Mucosa of stomach (tissue), 1 donor: ENCODE measurements at regions not wholly inside any gene's neighbourhood (a gene's known extent, or its start where the extent isn't known, plus 50 kb on each side); places are given as distances from the start of the nearest gene placed in this dataset.

ENCODE experiments used
- H3K27me3 ChIP-seq: one replicate; pipeline ENCODE4 v1.7.0; 2013; ENCODE audit warnings: mild to moderate bottlenecking, low read length; ENCODE audit not compliant: control insufficient read depth, insufficient read depth
- H3K36me3 ChIP-seq: one replicate; pipeline ENCODE4 v1.7.0; 2013; ENCODE audit warnings: low read length; ENCODE audit not compliant: control insufficient read depth, insufficient read depth
- H3K4me1 ChIP-seq: one replicate; pipeline ENCODE4 v1.7.0; 2013; ENCODE audit warnings: mild to moderate bottlenecking, low read length; ENCODE audit not compliant: control insufficient read depth, insufficient read depth
- H3K4me3 ChIP-seq: one replicate; pipeline ENCODE4 v1.7.0; 2013; ENCODE audit warnings: low read length
- H3K9ac ChIP-seq: one replicate; pipeline ENCODE4 v1.7.0; 2013; ENCODE audit warnings: mild to moderate bottlenecking, low read length, moderate library complexity
- H3K9me3 ChIP-seq: one replicate; pipeline ENCODE4 v1.7.0; 2013; ENCODE audit warnings: mild to moderate bottlenecking, low read length, moderate library complexity; ENCODE audit not compliant: control insufficient read depth
- donor health status: Pancreatic carcinoma.

DNA sequence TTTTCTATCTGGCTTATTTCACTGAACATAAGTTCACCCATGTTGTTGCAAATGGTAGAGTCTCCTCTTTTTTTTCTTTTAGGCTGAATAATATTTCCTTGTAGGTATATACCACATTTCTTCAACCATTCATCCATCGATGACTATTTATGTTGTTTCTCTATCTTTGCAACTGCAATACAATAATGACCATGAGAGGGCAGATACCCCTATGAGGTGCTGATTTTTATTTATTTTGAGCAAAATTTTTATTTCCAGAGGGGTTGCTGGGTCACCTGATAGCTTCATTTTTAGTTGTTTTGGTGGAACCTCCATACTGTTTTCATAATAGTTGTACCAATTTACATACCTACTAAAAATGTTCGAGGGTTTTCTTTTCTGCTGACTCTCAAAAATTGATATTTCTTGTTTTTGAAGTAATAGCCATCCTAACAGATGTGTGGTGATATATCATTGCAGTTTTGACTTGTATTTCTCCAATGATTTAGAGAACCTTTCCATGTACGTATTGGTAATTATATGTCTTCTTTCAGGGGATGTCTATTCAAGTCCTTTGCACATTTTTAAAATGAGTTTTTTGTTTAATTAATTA, 1697.0 kb downstream of the PCDH7 start:
- H3K4me3 ChIP-seq = no peak overlapping the region
- H3K9me3 ChIP-seq = no peaks in the 10 kb centered on the region
- H3K9ac ChIP-seq = no peak overlapping the region
- H3K4me1 ChIP-seq = no peaks in the 10 kb centered on the region
- H3K27me3 ChIP-seq = no peaks in the 10 kb centered on the region
- no peaks in the 10 kb centered on the region for H3K36me3 ChIP-seq

DNA sequence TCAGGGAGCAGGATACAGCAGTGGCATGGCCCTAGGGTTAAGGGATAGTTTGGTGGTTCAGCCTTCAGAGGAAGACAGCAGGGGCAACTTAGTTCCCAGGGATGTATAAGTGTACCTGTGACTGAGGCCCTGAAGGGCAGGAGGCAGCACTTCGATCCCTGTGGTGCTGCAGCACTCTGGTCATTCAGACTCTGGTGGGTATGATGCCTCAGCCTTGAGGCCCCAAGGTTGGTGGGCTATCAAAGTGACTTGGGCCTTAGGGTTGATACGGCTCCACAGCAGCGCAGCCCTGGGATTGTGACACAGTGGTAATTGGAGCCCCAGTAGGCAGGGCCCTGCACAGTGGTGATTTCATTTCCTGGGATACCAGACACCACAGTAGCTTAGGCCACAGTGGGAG, 1703.1 kb downstream of the PCDH7 start:
- Histone ChIP-seq H3K4me3 (no peak overlapping the region), H3K9ac (no peak overlapping the region), H3K27me3 (no peaks in the 10 kb centered on the region), H3K4me1 (no peaks in the 10 kb centered on the region), H3K36me3 (no peaks in the 10 kb centered on the region), H3K9me3 (no peaks in the 10 kb centered on the region)

DNA sequence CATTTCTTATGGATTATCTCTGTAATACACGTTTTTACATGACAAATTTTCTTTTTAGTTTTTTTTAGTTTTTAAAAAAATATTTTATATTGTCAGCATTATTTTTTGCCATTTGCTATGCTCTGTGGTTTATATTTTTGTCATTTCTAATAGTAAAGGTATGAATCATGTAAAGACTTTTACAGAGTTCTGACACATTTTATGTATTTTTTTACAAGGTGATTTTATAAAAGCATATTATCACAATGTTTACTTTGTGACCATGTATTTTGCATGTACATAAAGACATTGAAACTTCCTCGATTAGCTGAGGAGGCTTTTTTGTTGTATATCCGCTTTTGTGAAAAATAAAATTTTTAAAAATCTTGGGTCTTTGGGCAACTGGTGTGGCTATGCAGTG, 1705.1 kb downstream of the PCDH7 start:
- Histone ChIP-seq H3K36me3 (no peaks in the 10 kb centered on the region), H3K4me3 (no peak overlapping the region), H3K4me1 (no peaks in the 10 kb centered on the region), H3K9ac (no peak overlapping the region), H3K27me3 (no peaks in the 10 kb centered on the region), H3K9me3 (no peaks in the 10 kb centered on the region)

DNA sequence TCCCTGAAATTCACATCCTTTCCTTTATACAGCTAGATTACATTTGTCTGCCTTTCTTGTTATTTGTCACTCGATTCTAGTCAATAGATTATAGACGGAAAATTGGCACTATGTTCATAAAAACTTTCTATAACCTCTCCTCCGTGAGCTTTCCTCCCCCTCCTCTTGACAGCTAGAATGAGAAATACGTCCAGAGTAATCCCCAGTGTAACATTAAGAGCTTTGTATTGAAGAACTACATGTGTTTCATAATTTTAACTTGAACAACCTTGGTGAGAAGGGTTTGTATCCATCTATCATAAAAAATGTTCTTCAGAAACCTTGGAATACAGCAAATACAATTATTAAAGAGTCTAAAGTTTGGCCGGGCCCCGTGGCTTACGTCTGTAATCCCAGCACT, 1707.4 kb downstream of the PCDH7 start:
- Histone ChIP-seq H3K36me3 (no peaks in the 10 kb centered on the region), H3K27me3 (no peaks in the 10 kb centered on the region), H3K9ac (no peak overlapping the region), H3K4me3 (no peak overlapping the region), H3K4me1 (no peaks in the 10 kb centered on the region), H3K9me3 (no peaks in the 10 kb centered on the region)

DNA sequence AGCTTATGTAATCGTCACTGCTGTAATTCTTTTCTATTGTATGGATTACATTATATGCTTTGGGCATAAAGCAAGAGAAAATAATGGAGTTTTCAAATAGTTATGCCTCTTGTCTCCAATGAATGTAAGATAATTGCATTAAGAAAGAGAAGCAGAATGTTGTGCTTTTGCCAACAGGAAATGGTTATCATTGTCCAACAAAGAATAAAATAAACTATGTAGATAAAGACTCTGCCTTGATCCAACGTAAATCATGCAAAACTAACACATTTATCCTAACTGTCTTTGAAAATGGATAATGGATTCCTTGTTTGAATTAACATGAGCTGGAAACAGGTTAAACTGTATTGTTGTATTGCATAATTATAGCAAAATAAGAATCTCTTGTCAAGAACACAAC, 1709.0 kb downstream of the PCDH7 start:
- no peaks in the 10 kb centered on the region for H3K9me3 ChIP-seq
- H3K4me1 ChIP-seq = no peaks in the 10 kb centered on the region
- H3K27me3 ChIP-seq = no peaks in the 10 kb centered on the region
- H3K9ac ChIP-seq = no peak overlapping the region
- H3K4me3 ChIP-seq = no peak overlapping the region
- H3K36me3 ChIP-seq = no peaks in the 10 kb centered on the region

DNA sequence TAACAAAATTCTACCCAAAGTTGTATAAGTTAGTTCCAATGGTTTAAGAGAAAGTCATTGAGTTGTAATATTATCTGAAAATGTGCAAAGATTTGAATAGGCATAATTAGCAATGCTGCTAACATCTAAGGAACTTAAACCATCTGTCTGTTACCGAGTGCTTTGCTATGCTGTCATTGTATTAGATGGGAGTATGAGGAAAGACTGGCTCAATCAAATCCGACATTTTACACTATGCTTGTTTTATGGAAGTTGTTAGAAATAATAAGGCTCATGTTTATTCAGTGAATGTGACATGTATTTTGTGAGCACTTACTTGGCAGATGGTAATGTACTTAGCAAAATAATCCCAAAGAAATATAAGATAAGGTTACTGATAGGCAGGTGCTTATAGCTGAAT, 1715.1 kb downstream of the PCDH7 start:
- Histone ChIP-seq H3K9ac (no peak overlapping the region), H3K4me1 (no peaks in the 10 kb centered on the region), H3K36me3 (no peaks in the 10 kb centered on the region), H3K9me3 (no peaks in the 10 kb centered on the region), H3K27me3 (no peaks in the 10 kb centered on the region), H3K4me3 (no peak overlapping the region)

DNA sequence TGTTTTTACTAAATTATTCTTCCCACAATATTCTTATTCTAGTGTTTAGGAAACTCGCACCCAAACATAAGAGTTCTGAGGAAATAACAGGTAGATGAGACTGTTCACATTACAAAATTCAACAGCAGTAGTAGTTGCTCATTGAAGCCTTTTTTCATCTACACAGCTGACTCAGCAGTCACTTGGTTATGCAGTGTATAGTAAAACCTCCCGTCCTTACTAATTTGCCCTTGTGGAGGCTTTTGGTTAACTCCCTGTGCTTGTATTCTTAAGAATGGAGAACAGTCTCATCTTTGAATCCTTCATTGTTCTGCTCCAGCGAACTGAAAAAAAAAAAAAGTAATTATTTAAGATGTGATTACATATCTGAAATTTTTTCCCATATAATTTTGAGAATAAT, 1716.6 kb downstream of the PCDH7 start:
- H3K9me3 ChIP-seq = no peaks in the 10 kb centered on the region
- H3K4me1 ChIP-seq = no peaks in the 10 kb centered on the region
- H3K27me3 ChIP-seq = no peaks in the 10 kb centered on the region
- no peak overlapping the region for H3K4me3 ChIP-seq
- no peak overlapping the region for H3K9ac ChIP-seq
- H3K36me3 ChIP-seq = no peaks in the 10 kb centered on the region

DNA sequence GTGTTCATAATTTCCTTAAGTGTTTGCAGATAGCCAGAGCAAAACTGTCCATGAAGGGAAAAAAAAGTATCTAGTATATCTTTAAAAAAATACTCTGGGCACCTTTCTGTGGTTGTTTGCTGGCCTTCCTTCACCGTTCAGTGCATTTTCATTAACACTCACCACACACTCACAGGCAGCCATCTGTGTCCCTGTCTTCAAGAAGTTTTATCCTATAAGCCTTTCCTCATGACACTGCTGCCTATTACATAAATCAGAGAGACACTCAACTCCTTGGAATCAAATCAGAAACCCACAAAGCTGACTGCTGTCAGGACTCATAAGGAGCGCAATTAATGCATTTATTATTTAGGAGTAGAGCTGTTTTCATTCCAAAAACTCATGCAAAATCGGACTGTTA, 1720.2 kb downstream of the PCDH7 start:
- Histone ChIP-seq H3K4me1 (no peaks in the 10 kb centered on the region), H3K9me3 (no peaks in the 10 kb centered on the region), H3K36me3 (no peaks in the 10 kb centered on the region), H3K9ac (no peak overlapping the region), H3K27me3 (no peaks in the 10 kb centered on the region), H3K4me3 (no peak overlapping the region)

DNA sequence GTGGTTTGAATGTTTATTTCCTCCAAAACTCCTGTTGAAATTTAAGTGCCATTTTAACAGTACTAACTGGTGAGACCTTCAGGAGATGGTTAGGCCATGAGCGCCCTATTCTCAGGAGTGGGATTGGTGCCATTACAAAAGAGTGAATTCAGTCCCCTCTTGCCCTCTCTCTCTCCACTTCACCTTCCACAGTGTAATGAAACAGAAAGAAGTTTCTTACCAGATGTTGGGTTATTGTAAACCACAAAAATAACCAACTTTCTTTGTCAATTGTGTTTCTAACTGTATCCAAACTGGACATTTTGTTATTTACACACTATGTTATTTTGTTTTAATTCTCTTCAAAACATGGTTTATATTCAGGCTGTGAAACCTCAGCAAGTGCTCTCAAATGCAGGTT, 1734.3 kb downstream of the PCDH7 start:
- Histone ChIP-seq H3K4me1 (no peaks in the 10 kb centered on the region), H3K9ac (no peak overlapping the region), H3K4me3 (no peak overlapping the region), H3K27me3 (no peaks in the 10 kb centered on the region), H3K9me3 (no peaks in the 10 kb centered on the region), H3K36me3 (no peaks in the 10 kb centered on the region)

DNA sequence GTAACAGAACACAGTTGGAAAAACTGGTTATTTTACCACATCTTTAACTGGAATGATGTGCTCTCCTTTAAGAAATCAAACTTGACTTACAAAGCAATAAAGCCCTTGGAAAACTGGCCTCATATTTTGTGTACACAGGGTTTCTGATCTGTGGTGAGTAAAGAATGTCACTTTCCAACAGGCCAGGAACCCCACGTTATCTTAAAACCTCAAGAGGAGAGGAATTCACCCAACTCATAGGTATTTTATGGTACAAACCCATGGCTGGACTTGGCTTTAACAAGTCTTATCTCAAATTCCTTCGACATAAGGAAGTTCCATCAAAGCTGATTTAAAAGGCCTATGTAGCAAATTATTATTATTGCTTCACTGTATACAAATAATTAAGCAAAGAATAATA, 1735.1 kb downstream of the PCDH7 start:
- Histone ChIP-seq H3K36me3 (no peaks in the 10 kb centered on the region), H3K9me3 (no peaks in the 10 kb centered on the region), H3K27me3 (no peaks in the 10 kb centered on the region), H3K4me1 (no peaks in the 10 kb centered on the region), H3K9ac (no peak overlapping the region), H3K4me3 (no peak overlapping the region)

DNA sequence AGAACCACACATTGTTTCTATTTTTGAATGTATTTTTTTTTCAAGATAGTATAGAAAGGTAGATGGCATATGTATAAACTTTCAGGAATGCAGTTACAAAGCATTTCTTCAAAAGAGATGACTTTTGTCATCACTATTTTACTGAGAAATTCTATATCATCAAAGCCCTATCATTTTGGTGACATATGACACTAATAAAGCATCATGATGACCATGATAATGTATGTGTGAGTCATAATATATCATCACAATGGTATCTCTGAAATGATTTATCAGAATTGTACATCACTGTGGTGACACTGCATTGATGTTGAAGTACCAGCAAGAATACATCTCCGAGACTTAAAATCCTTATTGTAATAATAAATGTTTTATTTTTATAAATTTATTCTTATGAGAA, 1740.8 kb downstream of the PCDH7 start:
- no peak overlapping the region for H3K9ac ChIP-seq
- no peak overlapping the region for H3K4me3 ChIP-seq
- H3K4me1 ChIP-seq = no peaks in the 10 kb centered on the region
- H3K36me3 ChIP-seq = no peaks in the 10 kb centered on the region
- no peaks in the 10 kb centered on the region for H3K27me3 ChIP-seq
- H3K9me3 ChIP-seq = no peaks in the 10 kb centered on the region

DNA sequence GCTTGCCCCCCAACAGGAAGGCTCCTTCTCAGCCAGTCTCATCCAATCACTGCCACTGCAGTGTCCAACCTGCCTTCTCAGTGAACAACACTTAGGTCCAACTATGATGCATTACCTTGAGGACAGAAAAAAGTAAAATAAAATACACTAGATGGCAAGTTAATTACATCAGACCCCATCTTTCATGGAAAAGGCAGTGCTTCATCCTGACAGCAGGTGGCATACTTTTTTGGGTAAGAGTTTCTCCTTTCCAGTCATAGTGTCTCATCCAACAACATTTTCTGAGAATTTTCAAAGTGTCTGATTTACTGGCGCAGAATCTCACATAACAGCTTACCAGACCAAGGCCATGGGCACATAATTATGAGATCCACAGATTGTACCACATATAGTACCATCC, 1742.8 kb downstream of the PCDH7 start:
- Histone ChIP-seq H3K9ac (no peak overlapping the region), H3K9me3 (no peaks in the 10 kb centered on the region), H3K36me3 (no peaks in the 10 kb centered on the region), H3K4me3 (no peak overlapping the region), H3K27me3 (no peaks in the 10 kb centered on the region), H3K4me1 (no peaks in the 10 kb centered on the region)

DNA sequence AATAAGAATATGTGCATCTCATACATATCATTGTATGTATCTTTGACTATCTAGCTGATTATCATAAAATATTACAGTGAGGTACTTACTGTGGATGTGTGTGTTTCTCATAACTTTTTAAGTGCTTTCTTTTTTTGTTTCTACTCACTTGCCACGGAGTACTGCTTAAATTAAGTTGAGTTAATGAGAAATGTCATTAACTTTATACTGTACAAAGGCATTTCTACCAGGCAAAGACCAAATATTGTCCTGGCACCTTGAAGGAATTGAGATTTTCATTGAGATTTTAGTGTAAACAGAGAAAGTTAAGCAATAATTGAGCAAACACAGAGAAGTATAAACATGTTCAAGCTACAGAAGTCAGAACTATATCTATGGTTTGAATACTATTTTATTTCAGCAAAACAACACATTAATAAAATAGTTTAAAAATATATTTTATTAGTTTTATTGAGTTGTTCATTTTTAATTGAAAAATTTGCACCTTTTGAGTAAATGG, 1750.0 kb downstream of the PCDH7 start:
- no peaks in the 10 kb centered on the region for H3K4me1 ChIP-seq
- H3K9me3 ChIP-seq = no peaks in the 10 kb centered on the region
- no peak overlapping the region for H3K9ac ChIP-seq
- H3K4me3 ChIP-seq = no peak overlapping the region
- no peaks in the 10 kb centered on the region for H3K27me3 ChIP-seq
- no peaks in the 10 kb centered on the region for H3K36me3 ChIP-seq
